ENCODE measurements at regions not wholly inside any gene's neighbourhood (a gene's known extent, or its start where the extent isn't known, plus 50 kb on each side); places are given as distances from the start of the nearest gene placed in this dataset.

GRCh38 chr10:117721873-117722272 lies 179.3 kb downstream of the EMX2 start:
- no peak for TF ChIP-seq CTCF (IDR thresholded peaks at IDR 0.05)
- DNase-seq (ENCODE audit: low spot score): no peak
- Histone ChIP-seq H3K27ac (no peak overlapping the region), H3K4me3 (no peak overlapping the region)

GRCh38 chr10:117723343-117723742 lies 180.8 kb downstream of the EMX2 start:
- no peak overlapping the region for H3K4me3 ChIP-seq
- H3K27ac ChIP-seq: no peak overlapping the region
- TF ChIP-seq CTCF (IDR thresholded peaks at IDR 0.05): no peak
- no peak for DNase-seq (ENCODE audit: low spot score)

DNA sequence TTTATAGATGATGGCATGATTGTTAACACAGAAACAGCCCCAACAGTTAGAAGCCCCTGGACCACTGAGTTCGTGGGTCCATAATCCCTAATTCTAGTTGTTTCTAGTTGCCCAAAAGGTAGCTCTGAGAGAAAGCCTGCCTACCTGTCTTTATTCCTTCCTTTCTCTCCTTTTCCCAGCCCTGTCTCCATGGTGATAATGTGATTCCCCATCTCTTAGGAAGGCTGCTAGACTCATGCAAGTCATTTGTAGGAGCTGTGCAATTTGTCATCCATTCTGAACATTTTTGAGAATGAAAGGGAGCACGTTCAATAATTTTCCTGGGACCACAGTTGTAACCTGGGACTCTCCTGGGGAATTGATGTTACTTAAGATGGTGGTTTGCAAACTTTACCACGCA lies 183.4 kb downstream of the EMX2 start:
- TF ChIP-seq CTCF (IDR thresholded peaks at IDR 0.05): no peak
- H3K27ac ChIP-seq: no peak overlapping the region
- DNase-seq (ENCODE audit: low spot score): no peak
- H3K4me3 ChIP-seq: no peak overlapping the region

GRCh38 chr10:117726596-117727295 lies 184.2 kb downstream of the EMX2 start:
- H3K27ac ChIP-seq: no peak overlapping the region
- no peak for TF ChIP-seq CTCF (IDR thresholded peaks at IDR 0.05)
- DNase-seq (ENCODE audit: low spot score): no peak
- no peak overlapping the region for H3K4me3 ChIP-seq

DNA sequence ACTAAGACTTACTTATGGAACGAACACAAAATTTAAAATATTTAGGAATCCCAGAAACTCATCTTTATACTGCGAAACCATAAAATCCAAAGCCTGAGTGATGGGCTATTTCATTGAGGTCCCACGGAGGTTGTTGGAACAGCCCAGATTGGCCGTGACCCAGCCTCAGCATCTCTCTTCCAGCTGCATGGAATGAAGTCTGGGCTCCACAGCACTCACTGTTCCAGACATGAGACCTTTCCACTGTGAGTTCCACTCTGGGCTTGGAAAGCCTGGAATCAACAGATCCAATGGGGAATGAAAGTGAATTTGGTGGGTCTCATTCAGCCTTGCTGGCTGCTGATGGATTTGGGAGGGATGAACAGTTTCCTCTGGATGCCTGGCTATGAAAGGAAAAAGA lies 184.9 kb downstream of the EMX2 start:
- H3K4me3 ChIP-seq: no peak overlapping the region
- no peak overlapping the region for H3K27ac ChIP-seq
- no peak for TF ChIP-seq CTCF (IDR thresholded peaks at IDR 0.05)
- DNase-seq (ENCODE audit: low spot score): no peak

GRCh38 chr10:117728087-117728486 lies 185.5 kb downstream of the EMX2 start:
- no peak overlapping the region for H3K4me3 ChIP-seq
- H3K27ac ChIP-seq: no peak overlapping the region
- DNase-seq (ENCODE audit: low spot score): no peak
- no peak for TF ChIP-seq CTCF (IDR thresholded peaks at IDR 0.05)

- Histone ChIP-seq H3K4me3 (no peak overlapping the region), H3K27ac (no peak overlapping the region)
- DNase-seq (ENCODE audit: low spot score): no peak
- no peak for TF ChIP-seq CTCF (IDR thresholded peaks at IDR 0.05)
Observed at GRCh38 chr10:117729156-117729555, 186.6 kb downstream of the EMX2 start.

Measured in coronary artery (tissue), 2 donors.